Body of pancreas (tissue), 4 donors: ENCODE measurements at regions not wholly inside any gene's neighbourhood (a gene's known extent, or its start where the extent isn't known, plus 50 kb on each side); places are given as distances from the start of the nearest gene placed in this dataset.

Experiments used
- CTCF ChIP-seq, 7 experiments: fragments of 450-650 bp in 4 of 7; fragments of 200-600 bp in 3 of 7; sonication (generic) in 3 of 7; IDR thresholded peaks; one replicate each; pipeline ENCODE4 v1.5.1; 2016 to 2019; ENCODE audit warnings: antibody characterized with exemption in 7 of 7
- POLR2A ChIP-seq, 3 donors: fragments of 450-650 bp; IDR thresholded peaks; one replicate each; pipeline ENCODE4 v1.6.1; 2016; ENCODE audit warnings: antibody characterized with exemption in 3 of 3, mild to moderate bottlenecking in 2 of 3

- TF ChIP-seq POLR2A (IDR thresholded peaks at IDR 0.05) (no peak), CTCF (IDR thresholded peaks at IDR 0.05) (no peak)
Observed at GRCh38 chr4:135994360-135994759, 1537.9 kb downstream of the PCDH18 start.
